ENCODE measurements at regions not wholly inside any gene's neighbourhood (a gene's known extent, or its start where the extent isn't known, plus 50 kb on each side); places are given as distances from the start of the nearest gene placed in this dataset.

DNA sequence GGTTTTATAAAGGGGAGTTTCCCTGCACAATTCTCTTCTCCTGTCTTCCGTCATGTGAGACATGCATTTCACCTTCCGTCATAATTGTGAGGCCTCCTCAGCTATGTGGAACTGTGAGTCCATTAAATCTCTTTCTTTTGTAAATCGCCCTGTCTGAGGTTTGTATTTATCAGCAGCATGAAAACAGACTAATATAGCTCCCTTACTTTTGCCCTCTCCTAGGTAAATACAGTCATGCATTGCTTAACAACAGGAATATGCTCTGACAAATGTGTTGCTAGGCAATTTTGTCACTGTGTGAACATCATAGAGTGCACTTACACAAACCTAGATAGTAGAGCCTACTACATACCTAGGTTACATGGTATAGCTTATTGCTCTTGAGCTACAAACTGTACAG lies 616.8 kb downstream of the RWDD3 start:
- Histone ChIP-seq H3K36me3 (no peaks in the 10 kb centered on the region), H3K4me3 (no peak overlapping the region), H3K4me1 (no peaks in the 10 kb centered on the region), H3K27ac (no peak overlapping the region), H3K27me3 (no peaks in the 10 kb centered on the region), H3K9me3 (no peaks in the 10 kb centered on the region)
- TF ChIP-seq EP300 (IDR thresholded peaks at IDR 0.05) (no peak), POLR2A (IDR thresholded peaks at IDR 0.05) (no peak), POLR2AphosphoS5 (IDR thresholded peaks at IDR 0.05) (no peak)
- TF ChIP-seq, protein P1, sequence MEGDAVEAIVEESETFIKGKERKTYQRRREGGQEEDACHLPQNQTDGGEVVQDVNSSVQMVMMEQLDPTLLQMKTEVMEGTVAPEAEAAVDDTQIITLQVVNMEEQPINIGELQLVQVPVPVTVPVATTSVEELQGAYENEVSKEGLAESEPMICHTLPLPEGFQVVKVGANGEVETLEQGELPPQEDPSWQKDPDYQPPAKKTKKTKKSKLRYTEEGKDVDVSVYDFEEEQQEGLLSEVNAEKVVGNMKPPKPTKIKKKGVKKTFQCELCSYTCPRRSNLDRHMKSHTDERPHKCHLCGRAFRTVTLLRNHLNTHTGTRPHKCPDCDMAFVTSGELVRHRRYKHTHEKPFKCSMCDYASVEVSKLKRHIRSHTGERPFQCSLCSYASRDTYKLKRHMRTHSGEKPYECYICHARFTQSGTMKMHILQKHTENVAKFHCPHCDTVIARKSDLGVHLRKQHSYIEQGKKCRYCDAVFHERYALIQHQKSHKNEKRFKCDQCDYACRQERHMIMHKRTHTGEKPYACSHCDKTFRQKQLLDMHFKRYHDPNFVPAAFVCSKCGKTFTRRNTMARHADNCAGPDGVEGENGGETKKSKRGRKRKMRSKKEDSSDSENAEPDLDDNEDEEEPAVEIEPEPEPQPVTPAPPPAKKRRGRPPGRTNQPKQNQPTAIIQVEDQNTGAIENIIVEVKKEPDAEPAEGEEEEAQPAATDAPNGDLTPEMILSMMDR (IDR thresholded peaks at IDR 0.05): no peak
- DNase-seq: no peak
- intact Hi-C loops (cut with DNase I): no loop called here
- 75 to 87% methylated on average over 3 of the region's 3 CpGs for WGBS, 2 donors

DNA sequence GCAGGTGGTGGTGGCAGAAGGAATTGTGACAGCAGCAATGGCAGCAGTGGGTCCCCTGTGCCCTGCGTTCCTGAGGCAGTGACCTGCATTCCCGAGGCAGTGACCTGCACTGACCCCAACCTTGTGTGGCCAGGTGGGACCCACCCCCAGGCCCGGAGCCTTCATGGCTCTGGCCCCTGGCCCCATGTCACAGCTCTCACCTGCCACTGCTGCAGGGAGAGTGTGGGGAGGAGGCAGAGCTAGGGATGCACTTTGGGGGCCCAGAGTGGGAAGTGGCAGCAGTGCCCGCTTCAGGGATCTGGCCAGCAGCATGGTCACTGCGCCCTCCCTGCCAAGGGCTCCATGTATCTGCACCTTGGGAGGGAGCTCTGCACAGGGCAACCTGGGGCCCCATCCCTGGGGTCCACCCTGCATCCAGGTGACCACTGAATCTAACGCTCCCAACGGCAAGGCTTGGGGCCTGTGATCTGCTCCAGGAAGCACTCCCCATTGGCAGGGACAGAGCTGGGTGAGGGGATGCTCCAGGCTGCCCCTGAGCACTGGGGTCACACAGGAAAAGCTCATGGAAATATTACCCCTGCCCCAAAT lies 618.6 kb downstream of the RWDD3 start:
- Histone ChIP-seq H3K27me3 (no peaks in the 10 kb centered on the region), H3K4me3 (no peak overlapping the region), H3K9me3 (no peaks in the 10 kb centered on the region), H3K36me3 (no peaks in the 10 kb centered on the region), H3K27ac (no peak overlapping the region), H3K4me1 (no peaks in the 10 kb centered on the region)
- 71 to 82% methylated on average over 7 of the region's 7 CpGs for WGBS, 2 donors
- DNase-seq: no peak
- intact Hi-C loops (cut with DNase I): no loop called here
- TF ChIP-seq, protein P1 (IDR thresholded peaks at IDR 0.05): no peak
- TF ChIP-seq POLR2AphosphoS5 (IDR thresholded peaks at IDR 0.05) (no peak), POLR2A (IDR thresholded peaks at IDR 0.05) (no peak), EP300 (IDR thresholded peaks at IDR 0.05) (no peak)

DNA sequence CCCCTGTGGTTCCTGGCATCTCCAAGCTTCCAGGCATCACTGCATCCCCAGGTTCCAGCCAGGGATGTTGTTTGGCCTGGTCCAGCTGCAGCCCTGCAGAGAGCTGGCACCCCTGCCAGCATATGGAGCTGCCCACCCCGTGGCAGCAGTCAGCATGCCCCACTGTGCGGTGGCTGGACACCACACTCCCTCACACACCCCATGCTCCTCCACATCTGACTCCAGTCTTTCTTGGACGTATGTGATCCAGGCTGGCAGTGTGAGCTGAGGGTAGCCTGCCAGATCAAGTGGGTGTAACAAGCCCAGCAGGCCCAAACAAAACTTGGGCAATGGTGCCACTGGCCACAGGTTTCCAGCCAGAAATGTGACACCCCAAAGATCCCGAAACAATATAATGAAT lies 620.4 kb downstream of the RWDD3 start:
- intact Hi-C loops (cut with DNase I): no loop called here
- H3K4me3 ChIP-seq: no peak overlapping the region
- H3K9me3 ChIP-seq: no peaks in the 10 kb centered on the region
- WGBS, 2 donors: 43 to 57% methylated on average over 4 of the region's 4 CpGs
- TF ChIP-seq POLR2AphosphoS5 (IDR thresholded peaks at IDR 0.05): no peak
- no peak for DNase-seq
- H3K4me1 ChIP-seq: no peaks in the 10 kb centered on the region
- no peaks in the 10 kb centered on the region for H3K27me3 ChIP-seq
- H3K36me3 ChIP-seq: no peaks in the 10 kb centered on the region
- no peak overlapping the region for H3K27ac ChIP-seq

DNA sequence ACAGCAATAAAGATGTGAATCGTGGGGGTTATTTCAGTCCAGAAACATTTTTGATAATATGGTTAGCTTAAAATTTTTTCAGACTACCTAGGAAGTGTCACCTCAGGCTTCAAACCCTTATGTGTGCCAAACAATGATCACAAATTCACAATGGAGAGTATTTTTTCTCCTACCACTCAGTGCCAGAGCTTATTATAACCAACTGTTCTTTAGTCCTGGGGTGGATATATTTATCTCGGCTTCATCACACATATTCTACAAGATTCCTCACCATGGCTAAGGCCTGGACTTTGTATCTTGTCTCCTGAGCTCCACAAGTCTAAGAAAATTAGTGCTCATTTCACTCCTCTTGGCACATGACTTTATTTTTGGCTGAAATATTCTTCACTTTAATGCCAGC lies 629.1 kb downstream of the RWDD3 start:
- WGBS, 2 donors: 78 to 81% methylated on average over 2 of the region's 2 CpGs
- intact Hi-C loops (cut with DNase I): no loop called here
- no peak overlapping the region for H3K27ac ChIP-seq
- H3K27me3 ChIP-seq: no peaks in the 10 kb centered on the region
- H3K4me1 ChIP-seq: no peaks in the 10 kb centered on the region
- TF ChIP-seq POLR2A (IDR thresholded peaks at IDR 0.05) (no peak), POLR2AphosphoS5 (IDR thresholded peaks at IDR 0.05) (no peak), EP300 (IDR thresholded peaks at IDR 0.05) (no peak)
- TF ChIP-seq, protein P1 (IDR thresholded peaks at IDR 0.05): no peak
- H3K36me3 ChIP-seq: no peaks in the 10 kb centered on the region
- H3K4me3 ChIP-seq: no peak overlapping the region
- no peaks in the 10 kb centered on the region for H3K9me3 ChIP-seq
- no peak for DNase-seq

DNA sequence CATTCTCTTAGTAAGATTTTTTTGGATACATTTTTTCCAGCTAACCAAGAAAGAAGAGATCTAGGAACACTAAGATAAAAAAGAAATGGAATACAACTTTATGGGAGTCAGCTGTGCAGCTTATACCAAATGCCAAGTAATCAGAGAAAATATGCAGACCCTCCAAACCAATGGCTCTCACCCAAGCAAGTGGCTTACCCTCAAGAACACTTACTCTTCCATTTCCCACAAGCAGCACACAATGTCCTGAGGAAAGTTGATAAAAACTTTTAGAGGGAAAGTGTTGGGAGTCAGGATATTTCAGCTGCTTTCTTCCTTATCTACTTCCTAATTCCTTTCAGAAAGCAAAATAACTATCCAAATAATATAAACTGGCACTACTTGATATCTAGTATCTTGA lies 631.8 kb downstream of the RWDD3 start:
- H3K9me3 ChIP-seq: no peaks in the 10 kb centered on the region
- no peaks in the 10 kb centered on the region for H3K36me3 ChIP-seq
- H3K27me3 ChIP-seq: no peaks in the 10 kb centered on the region
- no peaks in the 10 kb centered on the region for H3K4me1 ChIP-seq
- H3K4me3 ChIP-seq: no peak overlapping the region
- TF ChIP-seq POLR2AphosphoS5 (IDR thresholded peaks at IDR 0.05) (no peak), EP300 (IDR thresholded peaks at IDR 0.05) (no peak), POLR2A (IDR thresholded peaks at IDR 0.05) (no peak)
- TF ChIP-seq, protein P1 (IDR thresholded peaks at IDR 0.05): no peak
- intact Hi-C loops (cut with DNase I): no loop called here
- H3K27ac ChIP-seq: no peak overlapping the region
- no peak for DNase-seq

Measured in sigmoid colon (tissue), 6 donors.